OCI-LY7 (cell line): ENCODE measurements at regions not wholly inside any gene's neighbourhood (a gene's known extent, or its start where the extent isn't known, plus 50 kb on each side); places are given as distances from the start of the nearest gene placed in this dataset.

ENCODE experiments used
- BruUV-seq: library from RNA; stranded (reverse); fragments of 400-500 nt; replicated peaks from 2 replicates; lab custom pipeline; 2021; lab: Mats Ljungman, UMichigan
- CTCF ChIA-PET: fragments of 300-600 bp; sonication (Branson Sonifier 250); formaldehyde crosslinking; loops from one replicate; lab custom pipeline; 2022; ENCODE audit warnings: antibody characterized with exemption; ENCODE audit not compliant: unreplicated experiment; lab: Charles Lee
- POLR2A ChIA-PET: fragments of 300-600 bp; sonication (Branson Sonifier 250); formaldehyde crosslinking; loops from one replicate; lab custom pipeline; 2022; ENCODE audit warnings: antibody characterized with exemption; lab: Charles Lee
- DNase-seq: peaks from one replicate; pipeline ENCODE4 v3.0.0-alpha.2; 2015; ENCODE audit warnings: low spot score
- H2AFZ ChIP-seq: fragments of 200-600 bp; sonication (generic), shearing (Covaris generic); 2 replicates; pipeline ENCODE4 v1.6.1; 2014; ENCODE audit warnings: mild to moderate bottlenecking, antibody characterized with exemption, low read length, moderate library complexity
- H3K27ac ChIP-seq: fragments of 200-600 bp; sonication (generic); 2 replicates; pipeline ENCODE4 v1.5.1; 2014; ENCODE audit warnings: mixed run types, low read depth, mild to moderate bottlenecking, moderate library complexity, low read length, inconsistent platforms; ENCODE audit not compliant: poor library complexity, severe bottlenecking
- H3K36me3 ChIP-seq: fragments of 200-600 bp; sonication (generic); 2 replicates; pipeline ENCODE4 v1.6.1; 2014; ENCODE audit warnings: mild to moderate bottlenecking, antibody characterized with exemption, low read length, moderate library complexity, mixed read lengths; ENCODE audit not compliant: insufficient read depth
- H3K4me1 ChIP-seq: fragments of 200-600 bp; sonication (generic); 2 replicates; pipeline ENCODE4 v1.5.1; 2014; ENCODE audit warnings: mild to moderate bottlenecking, low read length; ENCODE audit not compliant: insufficient read depth, poor library complexity, severe bottlenecking
- H3K4me2 ChIP-seq: fragments of 200-600 bp; sonication (generic); 2 replicates; pipeline ENCODE4 v1.6.1; 2014; ENCODE audit warnings: mild to moderate bottlenecking, low read length
- H3K4me3 ChIP-seq: fragments of 200-600 bp; sonication (generic); 2 replicates; pipeline ENCODE4 v1.5.1; 2014; ENCODE audit warnings: mild to moderate bottlenecking, low read depth, low read length; ENCODE audit not compliant: poor library complexity, severe bottlenecking
- H3K79me2 ChIP-seq: fragments of 200-600 bp; sonication (generic); 2 replicates; pipeline ENCODE4 v1.6.1; 2016; ENCODE audit warnings: low read depth, mild to moderate bottlenecking, low read length, moderate library complexity, mixed read lengths; ENCODE audit not compliant: insufficient read depth
- H3K9me2 ChIP-seq: fragments of 200-600 bp; sonication (generic); 2 replicates; pipeline ENCODE4 v1.6.1; 2016; ENCODE audit warnings: mild to moderate bottlenecking, low read length, mixed read lengths; ENCODE audit not compliant: insufficient read depth
- H3K9me3 ChIP-seq: fragments of 200-600 bp; sonication (generic); 2 replicates; pipeline ENCODE4 v1.6.1; 2014; ENCODE audit warnings: mild to moderate bottlenecking, mixed run types, low read length, mixed read lengths
- H4K20me1 ChIP-seq: fragments of 200-600 bp; sonication (generic); 2 replicates; pipeline ENCODE4 v1.6.1; 2014; ENCODE audit warnings: mild to moderate bottlenecking, antibody characterized with exemption, low read length, moderate library complexity, mixed read lengths; ENCODE audit not compliant: insufficient read depth
- CTCF ChIP-seq: fragments of 200-600 bp; sonication (generic); conservative IDR thresholded peaks from 2 replicates; pipeline ENCODE4 v1.5.1; 2014; ENCODE audit warnings: mild to moderate bottlenecking, antibody characterized with exemption, low read length, moderate library complexity, mixed read lengths
- EZH2phosphoT487 ChIP-seq: fragments of 200-600 bp; sonication (generic); IDR thresholded peaks from 2 replicates; pipeline ENCODE4 v1.6.1; 2018; ENCODE audit warnings: low read depth, borderline replicate concordance, mild to moderate bottlenecking, mixed run types, antibody characterized with exemption, low read length, moderate library complexity, mixed read lengths
- intact Hi-C: fragments of 100-400 bp; cut with micrococcal nuclease; formaldehyde crosslinking; loops from one replicate; pipeline ENCODE4 v1.10.0; 2022; ENCODE audit not compliant: unreplicated experiment

- no peak for TF ChIP-seq EZH2phosphoT487
- TF ChIP-seq CTCF = no peak
- Histone ChIP-seq H2AFZ (no peak overlapping the region), H3K79me2 (no peaks in the 10 kb centered on the region), H3K4me3 (no peak overlapping the region), H3K9me2 (no peaks in the 10 kb centered on the region), H3K27ac (no peak overlapping the region), H3K4me1 (no peaks in the 10 kb centered on the region), H4K20me1 (no peaks in the 10 kb centered on the region), H3K9me3 (no peaks in the 10 kb centered on the region), H3K36me3 (no peaks in the 10 kb centered on the region), H3K4me2 (no peak overlapping the region)
- CTCF ChIA-PET = interaction anchor here (0.6 kb wide), 1 partner anchor 889 kb away, joined by 3 read pairs; no protein-coding TSS in a partner anchor
- intact Hi-C loops = no loop called here
- DNase-seq = no peak
- BruUV-seq = no TSS peak
- POLR2A ChIA-PET = no interaction called here
These were observed 131.3 kb upstream of the PPP1R26 start for GRCh38 chr9:135348076-135348787.

- Histone ChIP-seq H3K79me2 (no peaks in the 10 kb centered on the region), H3K4me3 (no peak overlapping the region), H3K36me3 (no peaks in the 10 kb centered on the region), H3K9me2 (no peaks in the 10 kb centered on the region), H3K9me3 (no peaks in the 10 kb centered on the region), H2AFZ (no peak overlapping the region), H3K27ac (no peak overlapping the region), H4K20me1 (no peaks in the 10 kb centered on the region), H3K4me1 (no peaks in the 10 kb centered on the region), H3K4me2 (no peak overlapping the region)
- DNase-seq = no peak
- ChIA-PET CTCF (no interaction called here), POLR2A (no interaction called here)
- TF ChIP-seq EZH2phosphoT487 = no peak
- TF ChIP-seq CTCF = no peak
- BruUV-seq = no TSS peak
- intact Hi-C loops = no loop called here
These were observed 130.8 kb upstream of the PPP1R26 start for GRCh38 chr9:135348788-135349150.

- no peak overlapping the region for H3K27ac ChIP-seq
- no peaks in the 10 kb centered on the region for H4K20me1 ChIP-seq
- no peaks in the 10 kb centered on the region for H3K36me3 ChIP-seq
- POLR2A ChIA-PET = no interaction called here
- no peak overlapping the region for H3K4me3 ChIP-seq
- no peak for TF ChIP-seq CTCF
- no peak for TF ChIP-seq EZH2phosphoT487
- no peaks in the 10 kb centered on the region for H3K9me2 ChIP-seq
- H2AFZ ChIP-seq = no peak overlapping the region
- DNase-seq = no peak
- BruUV-seq = no TSS peak
- H3K79me2 ChIP-seq = no peaks in the 10 kb centered on the region
- CTCF ChIA-PET = no interaction called here
- H3K4me2 ChIP-seq = no peak overlapping the region
- no peaks in the 10 kb centered on the region for H3K4me1 ChIP-seq
- intact Hi-C loops = no loop called here
- no peaks in the 10 kb centered on the region for H3K9me3 ChIP-seq
These were observed 130.2 kb upstream of the PPP1R26 start for GRCh38 chr9:135349212-135350002.
